ENCODE measurements at regions not wholly inside any gene's neighbourhood (a gene's known extent, or its start where the extent isn't known, plus 50 kb on each side); places are given as distances from the start of the nearest gene placed in this dataset.

DNA sequence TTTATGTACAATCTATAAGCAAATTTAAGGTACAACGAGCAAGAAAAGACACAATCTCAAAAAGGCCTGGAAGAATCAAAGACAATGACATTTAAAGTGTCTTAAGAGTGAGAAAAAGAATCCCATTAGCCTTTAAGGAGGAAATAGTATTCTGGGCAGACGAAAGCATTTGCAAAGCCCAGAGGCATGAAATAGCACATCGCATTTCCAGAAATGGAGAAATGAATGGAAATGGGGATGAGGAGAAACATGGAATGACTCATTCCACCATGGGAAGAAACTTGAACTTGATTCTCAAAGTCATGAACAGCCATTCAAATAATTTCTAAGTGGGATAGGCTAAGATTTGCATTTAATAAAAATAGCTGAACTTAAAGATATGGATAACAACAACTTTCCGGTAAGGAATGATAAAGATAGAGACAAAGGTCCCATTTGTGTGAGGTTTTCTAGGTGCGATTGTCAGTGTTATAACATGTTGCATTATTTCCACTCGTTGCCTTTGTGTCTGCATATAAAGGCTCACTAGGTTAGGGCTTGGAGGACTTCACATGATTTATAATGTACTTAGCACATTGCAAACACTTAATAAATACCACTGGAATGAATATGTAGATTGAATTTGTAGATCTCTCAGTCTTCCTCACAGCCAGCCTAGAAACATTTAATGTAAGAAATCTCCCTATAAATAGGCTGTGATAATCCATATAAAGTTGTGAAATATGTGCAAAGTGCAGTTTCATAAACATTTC is 310.3 kb upstream of the KLF6 start:
- POLR2A ChIA-PET = no interaction called here
- Histone ChIP-seq H3K4me3 (ENCODE audit: low read depth, low read length) (no peak overlapping the region), H3K36me3 (ENCODE audit: control insufficient read depth, insufficient read depth, low read length) (no peaks in the 10 kb centered on the region), H3K9me3 (no peaks in the 10 kb centered on the region), H3K4me1 (no peaks in the 10 kb centered on the region), H3K27me3 (replicated peaks; ENCODE audit: control insufficient read depth, insufficient read depth, low read length) (no peaks in the 10 kb centered on the region)
- Mint-ChIP-seq H3K27ac (ENCODE audit: unreplicated experiment) (no peak overlapping the region), H3K27me3 (ENCODE audit: insufficient read depth, unreplicated experiment) (peaks cover 12% of the 10 kb centered on the region), H3K9me3 (ENCODE audit: unreplicated experiment) (no peaks in the 10 kb centered on the region), H3K4me3 (ENCODE audit: unreplicated experiment) (no peak overlapping the region), H3K4me1 (ENCODE audit: low read depth, unreplicated experiment) (no peaks in the 10 kb centered on the region), H3K36me3 (ENCODE audit: insufficient read depth, unreplicated experiment) (no peaks in the 10 kb centered on the region)
- intact Hi-C loops (cut with micrococcal nuclease; ENCODE audit: unreplicated experiment) = no loop called here
- no peak for DNase-seq
- CTCF ChIA-PET = no interaction called here
- TF ChIP-seq, protein P1, sequence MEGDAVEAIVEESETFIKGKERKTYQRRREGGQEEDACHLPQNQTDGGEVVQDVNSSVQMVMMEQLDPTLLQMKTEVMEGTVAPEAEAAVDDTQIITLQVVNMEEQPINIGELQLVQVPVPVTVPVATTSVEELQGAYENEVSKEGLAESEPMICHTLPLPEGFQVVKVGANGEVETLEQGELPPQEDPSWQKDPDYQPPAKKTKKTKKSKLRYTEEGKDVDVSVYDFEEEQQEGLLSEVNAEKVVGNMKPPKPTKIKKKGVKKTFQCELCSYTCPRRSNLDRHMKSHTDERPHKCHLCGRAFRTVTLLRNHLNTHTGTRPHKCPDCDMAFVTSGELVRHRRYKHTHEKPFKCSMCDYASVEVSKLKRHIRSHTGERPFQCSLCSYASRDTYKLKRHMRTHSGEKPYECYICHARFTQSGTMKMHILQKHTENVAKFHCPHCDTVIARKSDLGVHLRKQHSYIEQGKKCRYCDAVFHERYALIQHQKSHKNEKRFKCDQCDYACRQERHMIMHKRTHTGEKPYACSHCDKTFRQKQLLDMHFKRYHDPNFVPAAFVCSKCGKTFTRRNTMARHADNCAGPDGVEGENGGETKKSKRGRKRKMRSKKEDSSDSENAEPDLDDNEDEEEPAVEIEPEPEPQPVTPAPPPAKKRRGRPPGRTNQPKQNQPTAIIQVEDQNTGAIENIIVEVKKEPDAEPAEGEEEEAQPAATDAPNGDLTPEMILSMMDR (IDR thresholded peaks at IDR 0.05; ENCODE audit: insufficient read depth in 1 of 2, low read depth in 1 of 2, low read length in 1 of 2, severe bottlenecking in 1 of 2, unreplicated experiment in 1 of 2) = no peak
- no TSS peak for BruUV-seq (replicated peaks)

- CTCF ChIA-PET = no interaction called here
Measured at GRCh38 chr10:4094751-4095150, 309.7 kb upstream of the KLF6 start.

DNA sequence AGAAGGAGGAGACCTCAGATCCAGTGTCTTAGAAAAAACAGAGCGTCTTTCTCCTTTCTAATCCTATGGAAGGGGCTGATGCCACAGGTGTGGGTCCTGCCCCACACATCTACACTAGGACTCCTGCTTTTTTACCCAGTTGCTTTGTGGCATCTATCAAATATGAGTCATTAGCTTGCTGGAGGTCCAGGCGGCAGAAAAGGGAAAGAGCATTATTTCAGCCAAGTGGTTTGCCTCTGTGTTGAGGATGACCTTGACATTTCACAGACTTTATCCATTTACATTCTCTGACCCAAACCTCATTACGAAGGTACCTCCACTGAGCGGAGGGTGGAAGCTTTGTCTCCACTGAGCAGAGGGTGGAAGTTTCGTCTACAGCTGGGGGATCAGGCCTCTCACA is 308.4 kb upstream of the KLF6 start:
- peaks cover 12% of the 10 kb centered on the region for H3K27me3 Mint-ChIP-seq (ENCODE audit: insufficient read depth, unreplicated experiment)
- intact Hi-C loops (cut with micrococcal nuclease; ENCODE audit: unreplicated experiment) = no loop called here
- H3K4me1 ChIP-seq = no peaks in the 10 kb centered on the region
- H3K9me3 Mint-ChIP-seq (ENCODE audit: unreplicated experiment) = peaks cover 4% of the 10 kb centered on the region
- H3K4me1 Mint-ChIP-seq (ENCODE audit: low read depth, unreplicated experiment) = no peaks in the 10 kb centered on the region
- TF ChIP-seq, protein P1 (IDR thresholded peaks at IDR 0.05; ENCODE audit: insufficient read depth in 1 of 2, low read depth in 1 of 2, low read length in 1 of 2, severe bottlenecking in 1 of 2, unreplicated experiment in 1 of 2) = no peak
- BruUV-seq (replicated peaks) = no TSS peak
- no peaks in the 10 kb centered on the region for H3K36me3 ChIP-seq (ENCODE audit: control insufficient read depth, insufficient read depth, low read length)
- H3K9me3 ChIP-seq = no peaks in the 10 kb centered on the region
- H3K36me3 Mint-ChIP-seq (ENCODE audit: insufficient read depth, unreplicated experiment) = no peaks in the 10 kb centered on the region
- POLR2A ChIA-PET = no interaction called here
- no peak overlapping the region for H3K4me3 Mint-ChIP-seq (ENCODE audit: unreplicated experiment)
- no peak overlapping the region for H3K4me3 ChIP-seq (ENCODE audit: low read depth, low read length)
- CTCF ChIA-PET = no interaction called here
- no peak for DNase-seq
- H3K27me3 ChIP-seq (replicated peaks; ENCODE audit: control insufficient read depth, insufficient read depth, low read length) = no peaks in the 10 kb centered on the region
- H3K27ac Mint-ChIP-seq (ENCODE audit: unreplicated experiment) = no peak overlapping the region

More at GRCh38 chr10:4094751-4095150, 309.7 kb upstream of the KLF6 start:
- Histone ChIP-seq H3K27me3 (replicated peaks; ENCODE audit: control insufficient read depth, insufficient read depth, low read length) (no peaks in the 10 kb centered on the region), H3K4me3 (ENCODE audit: low read depth, low read length) (no peak overlapping the region), H3K4me1 (no peaks in the 10 kb centered on the region), H3K36me3 (ENCODE audit: control insufficient read depth, insufficient read depth, low read length) (no peaks in the 10 kb centered on the region), H3K9me3 (no peaks in the 10 kb centered on the region)
- no peaks in the 10 kb centered on the region for H3K36me3 Mint-ChIP-seq (ENCODE audit: insufficient read depth, unreplicated experiment)
- no peak overlapping the region for H3K27ac Mint-ChIP-seq (ENCODE audit: unreplicated experiment)
- DNase-seq = no peak
- intact Hi-C loops (cut with micrococcal nuclease; ENCODE audit: unreplicated experiment) = no loop called here
- no peaks in the 10 kb centered on the region for H3K4me1 Mint-ChIP-seq (ENCODE audit: low read depth, unreplicated experiment)
- POLR2A ChIA-PET = no interaction called here
- no TSS peak for BruUV-seq (replicated peaks)
- no peak overlapping the region for H3K4me3 Mint-ChIP-seq (ENCODE audit: unreplicated experiment)
- H3K9me3 Mint-ChIP-seq (ENCODE audit: unreplicated experiment) = no peaks in the 10 kb centered on the region
- peaks cover 12% of the 10 kb centered on the region for H3K27me3 Mint-ChIP-seq (ENCODE audit: insufficient read depth, unreplicated experiment)
- TF ChIP-seq, protein P1 (IDR thresholded peaks at IDR 0.05; ENCODE audit: insufficient read depth in 1 of 2, low read depth in 1 of 2, low read length in 1 of 2, severe bottlenecking in 1 of 2, unreplicated experiment in 1 of 2) = no peak
